Skin epidermis (tissue), 12 donors: ENCODE measurements at regions not wholly inside any gene's neighbourhood (a gene's known extent, or its start where the extent isn't known, plus 50 kb on each side); places are given as distances from the start of the nearest gene placed in this dataset.

Source experiments
- H3K27ac ChIP-seq, 21 experiments: fragments of 200-600 bp; sonication (generic) in 11 of 21; one replicate each; pipeline ENCODE4 v1.5.0; 2020; ENCODE audit warnings: mild to moderate bottlenecking in 3 of 21, inconsistent platforms in 2 of 21, moderate library complexity in 2 of 21
- H3K4me3 ChIP-seq, 7 experiments: fragments of 200-600 bp; sonication (generic) in 2 of 7; one replicate each; pipeline ENCODE4 v1.5.0; 2020; ENCODE audit warnings: inconsistent platforms in 2 of 7, mild to moderate bottlenecking in 2 of 7, moderate library complexity in 1 of 7

DNA sequence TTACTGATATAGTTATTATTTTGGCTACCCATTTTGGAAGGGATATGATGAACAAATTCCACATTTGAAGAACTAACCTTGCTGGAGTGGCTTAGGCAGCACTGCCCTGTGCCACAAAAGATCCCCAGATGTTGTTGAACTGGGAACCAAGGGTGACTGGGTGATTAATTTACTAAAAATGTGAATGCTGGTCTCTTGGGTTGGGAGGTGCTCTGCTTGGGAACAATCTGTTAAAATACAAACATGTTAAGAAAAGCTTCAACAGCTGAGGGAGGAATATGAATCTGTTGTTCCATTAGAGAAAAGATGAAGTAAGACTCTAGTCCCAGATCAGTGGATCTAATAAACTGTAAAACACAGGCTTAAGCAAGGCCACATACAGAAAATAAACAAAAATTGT lies 1860.1 kb downstream of the SUCLG1 start:
- H3K4me3 ChIP-seq, result no peak overlapping the region

DNA sequence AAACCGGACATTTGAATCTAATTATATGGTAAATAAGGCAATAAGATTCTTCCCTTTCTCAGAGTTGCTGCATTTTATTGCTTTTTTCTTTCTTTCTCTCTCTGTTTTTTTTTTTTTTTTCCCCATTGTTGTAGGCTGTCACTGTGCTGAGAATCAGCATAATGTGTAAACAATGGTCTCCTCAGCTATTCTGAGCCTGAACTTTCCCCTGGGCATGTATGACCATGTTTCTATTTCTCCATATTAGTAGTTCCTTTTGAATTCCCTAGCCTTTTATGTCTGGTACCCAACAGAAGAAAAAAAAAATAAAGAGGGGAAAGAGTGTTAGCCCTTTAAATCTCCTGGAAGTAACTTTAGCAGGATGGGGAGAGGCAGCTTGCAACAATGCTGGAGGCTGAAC lies 1862.5 kb downstream of the SUCLG1 start:
- H3K4me3 ChIP-seq, result no peak overlapping the region
- H3K27ac ChIP-seq, result no peak overlapping the region

More for the DNA sequence above, 1860.1 kb downstream of the SUCLG1 start:
- no peak overlapping the region for H3K27ac ChIP-seq

DNA sequence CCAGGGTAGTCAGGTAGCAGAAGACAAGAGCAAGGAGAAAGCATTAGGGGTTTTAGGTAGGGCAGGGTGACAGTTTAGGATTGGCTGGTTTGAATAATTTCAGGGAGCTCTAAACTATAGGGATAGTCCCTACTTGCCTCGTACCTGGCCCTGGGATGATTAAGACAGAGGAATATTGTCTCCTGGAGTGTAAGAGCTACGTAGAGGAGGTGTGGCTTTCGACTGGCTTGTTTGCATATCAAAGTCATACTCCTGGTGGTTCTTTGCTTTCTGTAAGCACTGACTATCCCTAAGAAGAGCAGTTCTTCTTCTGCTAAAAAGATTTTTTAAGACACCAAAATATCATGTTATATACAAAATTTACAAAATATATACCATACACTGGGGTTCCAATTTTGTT lies 1867.4 kb downstream of the SUCLG1 start:
- Histone ChIP-seq H3K27ac (no peak overlapping the region), H3K4me3 (no peak overlapping the region)

DNA sequence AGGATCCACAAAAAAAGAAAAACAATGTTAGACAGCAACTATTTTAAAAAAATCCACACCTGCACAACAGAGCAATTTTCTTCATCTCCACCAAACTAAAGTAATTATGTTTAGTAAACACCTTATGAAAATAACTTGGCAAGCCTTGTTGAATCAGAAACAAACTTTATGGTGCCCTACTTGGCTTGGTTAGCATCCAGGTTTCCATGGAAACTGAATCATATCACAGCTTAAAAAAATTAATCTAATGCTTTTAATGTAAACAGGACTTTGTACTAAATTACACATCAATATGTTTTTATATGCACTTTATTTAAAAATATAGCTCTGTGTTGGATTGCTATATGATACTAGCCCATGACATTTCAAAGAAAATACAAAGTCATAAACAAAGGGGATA lies 1882.4 kb downstream of the SUCLG1 start:
- Histone ChIP-seq H3K27ac (no peak overlapping the region), H3K4me3 (no peak overlapping the region)

DNA sequence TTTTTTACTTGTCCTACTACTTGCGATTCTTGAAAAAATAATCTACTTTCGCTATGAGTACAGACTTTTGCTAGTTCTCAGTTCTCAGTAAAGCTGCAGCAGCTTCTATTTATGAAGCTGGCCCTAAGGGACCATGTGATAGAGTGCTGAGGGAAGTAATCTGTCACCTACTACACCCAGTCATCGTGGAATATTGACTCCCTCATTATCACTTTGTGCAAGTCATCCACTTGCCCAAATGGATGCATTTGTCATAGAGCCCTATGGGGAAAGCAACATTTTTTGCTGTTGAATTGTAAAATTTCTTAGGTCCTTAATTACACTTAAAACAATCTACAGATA lies 1919.8 kb downstream of the SUCLG1 start:
- Histone ChIP-seq H3K27ac (no peak overlapping the region), H3K4me3 (no peak overlapping the region)

DNA sequence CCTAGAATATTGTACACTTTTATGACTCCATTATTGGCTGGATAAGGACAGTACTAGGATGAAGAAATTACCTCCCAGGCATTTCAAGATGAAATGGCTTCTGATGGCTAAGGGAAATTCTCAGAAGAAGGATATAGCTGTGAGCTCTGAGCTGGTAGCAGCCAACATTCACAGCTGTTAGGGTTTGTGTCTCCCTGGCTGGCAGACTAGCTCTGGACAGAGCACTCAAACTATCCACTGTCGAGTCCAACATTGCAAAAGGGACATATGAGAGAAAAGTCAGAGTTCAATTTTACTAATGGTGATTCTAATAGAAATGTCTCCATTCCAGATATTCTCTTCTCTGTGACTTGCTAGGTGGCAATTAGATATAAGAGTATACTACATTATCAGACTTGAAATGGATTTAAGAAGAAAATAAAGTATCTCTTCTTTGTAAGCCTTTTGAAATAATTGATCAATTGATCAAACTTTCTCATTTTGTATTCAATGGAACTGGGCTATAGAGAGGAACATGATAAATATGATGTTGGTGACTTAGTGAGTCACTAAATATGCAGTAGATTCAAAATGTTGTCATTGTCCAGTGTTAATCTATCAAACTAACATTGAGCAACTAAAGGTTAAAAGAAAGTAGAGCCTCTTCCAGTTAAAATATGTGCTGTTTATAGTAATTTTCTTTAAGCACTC lies 1920.3 kb downstream of the SUCLG1 start:
- Histone ChIP-seq H3K4me3 (no peak overlapping the region), H3K27ac (no peak overlapping the region)

DNA sequence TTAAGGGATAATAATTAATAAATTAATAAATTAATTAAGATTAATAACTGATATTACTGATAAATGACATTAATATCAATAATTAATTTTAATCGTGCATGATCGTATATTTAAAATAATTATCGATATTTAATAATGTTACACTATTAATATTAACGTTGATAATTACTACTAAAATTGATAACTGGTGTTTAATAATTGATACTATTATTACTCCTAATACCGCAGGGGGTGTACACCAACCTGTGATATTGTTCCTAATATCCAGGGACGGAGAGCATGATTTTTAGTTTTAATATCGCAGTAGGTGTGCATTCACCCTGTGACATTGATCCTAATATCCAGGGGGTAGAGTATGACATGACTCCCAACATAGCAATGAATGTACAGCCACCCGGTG lies 1930.8 kb downstream of the SUCLG1 start:
- no peak overlapping the region for H3K4me3 ChIP-seq

DNA sequence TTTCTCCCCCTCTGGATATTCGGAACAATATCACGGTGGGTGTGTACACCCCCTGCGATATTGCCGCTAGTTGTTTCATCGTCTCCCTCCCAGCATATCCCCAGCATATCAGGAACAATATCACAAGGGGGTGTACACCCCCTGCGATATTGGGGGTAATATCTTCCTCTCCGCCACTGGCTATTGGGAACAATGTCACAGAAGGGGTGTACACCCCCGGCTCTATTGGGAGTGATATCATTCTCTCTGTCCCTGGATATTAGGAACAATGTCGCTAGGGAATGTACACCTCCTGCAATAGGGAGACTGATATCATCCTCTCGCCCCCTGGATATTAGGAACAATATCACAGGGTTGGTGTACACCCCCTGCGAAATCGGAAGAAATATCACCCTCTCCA lies 1932.0 kb downstream of the SUCLG1 start:
- no peak overlapping the region for H3K4me3 ChIP-seq
- no peak overlapping the region for H3K27ac ChIP-seq

More for the DNA sequence above, 1930.8 kb downstream of the SUCLG1 start:
- H3K27ac ChIP-seq, result no peak overlapping the region

DNA sequence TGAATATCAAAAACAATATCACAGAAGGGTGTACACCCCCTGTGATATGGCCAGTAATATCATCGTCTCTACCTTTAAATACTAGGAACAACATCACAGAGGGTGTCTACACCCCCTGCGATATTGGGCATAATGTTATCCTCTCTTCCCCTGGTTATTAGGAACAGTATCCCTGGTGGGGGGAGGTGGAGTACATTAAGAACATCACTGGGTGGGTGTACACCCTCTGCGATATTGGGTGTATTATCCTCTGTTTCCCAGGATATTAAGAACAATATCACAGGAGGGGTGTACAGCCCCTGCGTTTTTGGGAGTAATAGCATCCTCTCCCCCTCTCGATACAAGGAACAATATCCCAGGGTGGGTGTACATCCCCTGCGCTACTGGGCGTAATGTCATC lies 1932.8 kb downstream of the SUCLG1 start:
- H3K27ac ChIP-seq, result no peak overlapping the region

DNA sequence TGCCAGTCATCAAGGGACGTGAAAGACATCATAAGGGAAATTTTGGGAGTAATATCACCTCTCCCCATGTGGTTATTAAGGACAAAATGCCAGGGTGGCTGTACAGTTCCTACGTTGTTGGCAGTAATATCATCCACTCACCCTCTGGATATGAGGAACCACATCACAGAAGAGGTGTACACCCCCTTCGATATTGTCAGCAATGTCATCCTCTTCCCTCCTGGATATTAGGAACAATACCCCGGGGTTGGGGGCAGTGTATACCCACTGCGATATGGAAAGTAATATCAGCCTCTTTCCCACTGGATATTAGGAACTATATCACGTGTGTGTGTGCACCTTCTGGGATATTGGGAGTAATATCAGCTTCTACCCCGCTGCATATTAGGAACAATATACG lies 1933.3 kb downstream of the SUCLG1 start:
- H3K4me3 ChIP-seq, result no peak overlapping the region
- no peak overlapping the region for H3K27ac ChIP-seq

More for the DNA sequence above, 1932.8 kb downstream of the SUCLG1 start:
- H3K4me3 ChIP-seq, result no peak overlapping the region

DNA sequence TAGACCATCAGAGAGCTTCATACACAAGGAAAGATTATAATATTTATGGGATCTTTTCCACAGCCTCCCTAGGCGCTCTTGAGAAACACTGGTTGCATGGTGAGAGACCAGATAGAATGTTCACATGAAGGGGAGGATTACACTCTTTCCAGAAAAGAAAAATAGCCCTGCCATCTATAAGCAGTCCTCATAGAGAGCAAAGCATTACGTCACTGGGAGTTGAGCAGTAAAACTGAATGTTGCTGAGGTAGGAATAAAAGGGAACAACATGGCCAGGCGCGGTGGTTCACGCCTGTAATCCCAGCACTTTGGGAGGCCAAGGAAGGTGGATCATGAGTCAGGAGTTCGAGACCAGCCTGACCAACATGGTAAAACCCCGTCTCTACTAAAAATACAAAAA lies 1934.3 kb downstream of the SUCLG1 start:
- H3K4me3 ChIP-seq, result no peak overlapping the region
- no peak overlapping the region for H3K27ac ChIP-seq

DNA sequence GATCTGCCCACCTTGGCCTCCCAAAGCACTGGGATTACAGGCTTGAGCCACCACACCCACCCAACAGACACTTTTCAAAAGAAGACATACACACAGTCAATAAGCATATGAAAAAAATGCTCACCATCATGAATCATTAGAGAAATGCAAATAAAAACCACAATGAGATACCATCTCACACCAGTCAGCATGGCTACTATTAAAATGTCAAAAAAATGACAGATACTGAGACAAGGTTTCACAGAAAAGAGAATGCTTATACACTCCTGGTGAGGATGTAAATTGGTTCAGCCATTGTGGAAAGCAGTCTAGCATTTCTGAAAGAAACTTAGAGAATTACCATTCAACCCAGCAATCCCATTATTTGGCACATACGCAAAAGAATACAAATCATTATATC lies 1947.2 kb downstream of the SUCLG1 start:
- Histone ChIP-seq H3K4me3 (no peak overlapping the region), H3K27ac (no peak overlapping the region)

DNA sequence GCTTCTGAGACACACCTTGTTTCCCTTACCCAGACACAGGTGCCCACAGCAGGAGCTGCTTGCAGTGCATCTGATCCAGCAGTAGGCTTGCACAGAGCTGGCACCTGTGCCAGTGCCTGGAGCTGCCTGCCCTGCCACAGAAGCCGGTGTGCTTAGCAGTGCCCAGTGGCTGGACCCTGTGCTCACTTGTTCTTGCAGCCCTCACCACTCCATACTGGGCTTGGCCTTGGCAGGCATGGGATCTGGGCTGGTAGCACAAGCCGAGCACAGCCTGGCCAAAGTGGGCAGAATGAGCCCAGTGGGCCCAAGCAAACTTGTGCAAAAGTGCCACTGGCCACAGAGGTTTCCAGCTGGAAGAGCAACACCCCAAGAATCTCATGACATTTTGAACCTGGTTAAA lies 1950.4 kb downstream of the SUCLG1 start:
- H3K4me3 ChIP-seq, result no peak overlapping the region
- no peak overlapping the region for H3K27ac ChIP-seq

DNA sequence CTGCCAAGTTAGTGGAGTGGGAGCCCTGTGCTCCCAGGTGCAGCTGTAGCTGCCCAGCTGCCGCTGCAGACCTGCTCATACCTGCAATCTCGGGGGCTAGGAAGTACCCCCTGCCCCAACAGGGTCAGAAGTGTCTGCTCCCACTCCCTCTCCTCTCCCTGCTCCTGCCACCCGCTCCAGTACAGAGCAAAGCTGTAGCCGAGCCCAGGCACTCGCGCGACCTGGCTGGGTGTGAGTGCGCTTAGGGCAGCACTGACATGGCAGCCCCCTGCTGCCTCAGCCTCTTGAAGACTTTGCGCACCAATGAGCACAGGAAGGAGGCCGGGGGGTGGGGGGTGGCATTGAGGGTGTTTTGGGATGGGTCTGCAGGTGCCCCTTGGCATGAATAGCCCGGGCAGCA lies 1951.4 kb downstream of the SUCLG1 start:
- no peak overlapping the region for H3K4me3 ChIP-seq
- no peak overlapping the region for H3K27ac ChIP-seq

DNA sequence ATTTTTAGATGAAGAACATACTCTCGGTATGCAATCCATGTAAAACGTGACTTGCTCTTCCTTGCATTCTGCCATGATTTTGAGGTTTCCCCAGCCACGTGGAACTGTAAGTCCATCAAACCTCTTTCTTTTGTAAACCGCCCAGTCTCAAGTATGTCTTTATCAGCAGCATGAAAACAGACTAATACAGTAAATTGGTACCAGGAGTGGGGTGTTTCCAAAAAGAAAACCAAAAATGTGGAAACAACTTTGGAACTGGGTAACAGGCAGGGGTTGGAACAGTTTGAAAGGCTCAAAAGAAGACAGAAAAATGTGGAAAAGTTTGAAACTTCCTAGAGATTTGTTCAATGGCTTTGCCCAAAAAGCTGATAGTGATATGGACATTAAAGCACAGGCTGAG lies 1957.9 kb downstream of the SUCLG1 start:
- no peak overlapping the region for H3K27ac ChIP-seq
- no peak overlapping the region for H3K4me3 ChIP-seq

DNA sequence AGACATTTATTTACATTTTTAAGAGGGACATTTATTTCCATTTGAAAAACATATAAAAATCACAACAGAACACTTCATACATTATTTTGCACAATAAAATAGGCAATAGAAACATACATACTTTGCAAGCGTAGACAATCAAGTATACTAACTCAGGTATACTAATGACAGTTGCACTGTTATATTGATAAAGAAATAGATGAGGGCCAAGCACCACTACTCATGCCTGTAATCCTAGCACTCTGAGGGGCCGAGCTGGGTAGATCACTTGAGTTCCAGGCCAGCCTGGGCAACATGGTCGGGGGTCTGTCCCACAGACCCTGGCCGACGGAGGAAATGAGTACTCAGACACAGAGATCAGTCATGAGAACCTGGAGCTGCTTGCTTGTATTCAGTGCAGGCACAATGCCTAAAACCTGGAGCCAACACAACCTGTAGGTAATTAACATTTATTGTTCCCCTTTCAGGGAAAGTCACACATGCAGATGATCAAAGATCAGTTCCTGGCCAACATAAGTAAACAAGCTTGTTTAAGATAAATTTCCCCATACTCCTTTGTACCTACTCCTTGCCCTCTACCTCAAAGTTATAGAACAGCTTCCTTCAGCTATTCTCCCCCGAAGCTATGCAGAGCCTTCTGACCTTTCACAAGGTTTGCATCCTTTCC lies 1960.2 kb downstream of the SUCLG1 start:
- Histone ChIP-seq H3K27ac (no peak overlapping the region), H3K4me3 (no peak overlapping the region)

DNA sequence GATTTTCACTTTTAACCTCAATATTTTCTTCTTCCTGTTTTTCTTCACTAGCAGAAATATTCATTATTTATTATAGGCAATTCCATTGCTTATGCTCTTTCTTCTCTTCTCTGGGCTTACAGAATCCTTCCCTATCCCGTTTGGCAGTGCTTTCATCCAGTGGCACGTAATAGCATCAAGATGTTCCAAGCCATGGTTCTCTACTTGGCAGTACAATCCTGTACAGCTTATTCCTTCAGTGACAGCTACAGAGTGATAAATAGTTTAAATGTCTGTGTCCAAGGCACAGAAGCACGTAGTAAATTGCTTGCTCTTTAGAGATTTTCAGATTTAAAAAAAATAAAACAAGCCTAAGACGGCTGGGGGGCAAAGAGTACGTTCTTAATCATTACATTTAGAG lies 1964.3 kb downstream of the SUCLG1 start:
- no peak overlapping the region for H3K27ac ChIP-seq

DNA sequence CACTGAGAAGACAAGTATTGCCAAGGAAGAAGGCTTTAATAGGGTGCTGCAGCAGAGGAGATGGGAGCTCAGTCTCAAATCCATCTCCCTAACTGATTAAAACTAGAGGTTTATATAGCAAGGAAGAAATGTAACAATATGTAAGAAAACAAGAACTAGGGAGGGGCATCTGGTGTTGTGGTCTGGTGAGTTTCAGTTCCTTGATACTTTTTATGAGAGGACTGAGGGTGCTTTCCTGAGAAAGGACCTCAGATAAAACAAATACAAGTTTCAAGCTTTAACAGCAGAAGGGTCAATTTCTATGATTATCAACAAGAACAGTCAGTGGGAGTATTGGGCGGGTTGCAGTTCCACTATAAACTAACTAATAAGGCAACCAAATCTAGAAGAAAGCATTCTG lies 1967.5 kb downstream of the SUCLG1 start:
- Histone ChIP-seq H3K27ac (no peak overlapping the region), H3K4me3 (no peak overlapping the region)

More for the DNA sequence above, 1964.3 kb downstream of the SUCLG1 start:
- no peak overlapping the region for H3K4me3 ChIP-seq

DNA sequence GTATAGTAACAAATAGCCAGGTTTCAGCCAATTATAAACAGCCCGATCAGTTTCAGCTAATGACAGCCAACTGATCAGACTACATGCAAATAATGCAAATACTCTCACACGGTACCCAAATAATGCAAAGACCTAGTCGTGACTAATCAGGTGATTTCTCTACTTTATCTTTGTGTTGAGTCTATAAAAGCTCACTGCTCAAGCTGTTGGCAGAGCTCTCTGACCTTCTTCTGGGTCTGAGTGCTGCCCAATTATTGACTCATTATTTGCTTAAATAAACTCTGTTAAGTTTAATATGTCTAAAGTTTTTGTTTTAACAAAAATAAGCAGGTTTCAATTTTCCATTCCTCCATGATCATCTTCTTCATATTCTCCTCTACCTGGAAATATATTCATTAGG lies 1971.7 kb downstream of the SUCLG1 start:
- Histone ChIP-seq H3K27ac (no peak overlapping the region), H3K4me3 (no peak overlapping the region)

DNA sequence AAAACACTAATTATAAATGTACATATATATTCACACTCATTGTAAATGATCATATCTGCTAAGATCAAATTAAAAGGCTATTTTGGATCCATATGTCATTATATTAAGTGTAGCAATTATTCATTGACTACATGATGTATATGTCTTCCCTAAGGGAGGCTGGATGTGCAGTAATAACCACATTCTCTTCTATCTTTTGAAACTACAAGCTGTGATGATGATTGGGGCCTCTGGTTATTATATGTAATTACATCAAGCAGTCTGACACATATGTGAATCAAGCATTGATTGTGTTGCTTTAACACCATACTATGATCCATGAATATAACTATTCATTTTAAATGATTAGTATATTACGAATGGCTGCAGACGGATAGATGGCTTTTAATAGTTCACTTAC lies 1973.4 kb downstream of the SUCLG1 start:
- Histone ChIP-seq H3K27ac (no peak overlapping the region), H3K4me3 (no peak overlapping the region)

DNA sequence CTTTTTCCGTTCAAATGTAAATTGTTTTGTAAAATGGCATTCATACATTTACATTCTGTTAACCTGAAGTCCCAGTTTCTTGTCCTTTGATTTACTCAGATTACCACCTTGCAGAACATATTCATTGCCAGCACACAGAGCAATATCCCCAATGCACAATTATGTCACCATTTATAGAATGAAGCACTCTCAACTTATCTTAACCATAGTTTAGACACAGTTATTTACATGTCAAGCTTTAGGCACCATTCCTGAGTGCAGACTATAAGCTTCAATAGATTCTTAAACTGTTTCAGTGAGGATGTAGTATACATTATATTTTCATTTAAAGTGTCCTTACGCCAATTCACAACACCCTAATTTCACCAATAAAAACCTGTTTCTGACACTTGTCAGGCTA lies 1977.9 kb downstream of the SUCLG1 start:
- no peak overlapping the region for H3K27ac ChIP-seq

DNA sequence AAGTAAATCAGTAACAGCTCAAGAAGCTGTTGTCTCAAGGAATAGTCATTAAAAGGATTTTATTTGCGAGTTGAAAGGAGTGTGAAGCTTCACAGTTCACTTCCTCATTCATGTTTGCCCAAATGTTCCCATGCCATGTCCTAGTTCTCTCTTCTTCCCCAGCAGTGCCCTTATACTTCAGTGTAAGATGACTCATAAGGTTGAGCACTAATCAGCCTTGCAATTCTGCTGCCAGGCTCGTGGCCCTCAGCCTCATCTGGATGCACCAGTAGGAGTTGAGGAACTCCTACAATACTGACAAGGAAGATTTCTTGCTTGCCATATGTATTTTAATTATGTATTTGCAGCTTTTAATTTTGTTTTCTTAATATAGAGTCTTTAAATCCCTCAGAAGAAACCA lies 1980.4 kb downstream of the SUCLG1 start:
- H3K27ac ChIP-seq, result no peak overlapping the region

More for the DNA sequence above, 1977.9 kb downstream of the SUCLG1 start:
- no peak overlapping the region for H3K4me3 ChIP-seq

More for the DNA sequence above, 1980.4 kb downstream of the SUCLG1 start:
- no peak overlapping the region for H3K4me3 ChIP-seq
